Activated CD4-positive, CD25-positive, alpha-beta regulatory T cell treated with anti-CD3 and anti-CD28 coated beads, Interleukin-2, amount 50 U/mL, for 16 hours (primary cell): ENCODE measurements at regions not wholly inside any gene's neighbourhood (a gene's known extent, or its start where the extent isn't known, plus 50 kb on each side); places are given as distances from the start of the nearest gene placed in this dataset.

Experiments used
- DNase-seq: peaks from one replicate; pipeline ENCODE4 v3.0.0-alpha.2; 2020; ENCODE audit warnings: low read depth, low spot score

DNA sequence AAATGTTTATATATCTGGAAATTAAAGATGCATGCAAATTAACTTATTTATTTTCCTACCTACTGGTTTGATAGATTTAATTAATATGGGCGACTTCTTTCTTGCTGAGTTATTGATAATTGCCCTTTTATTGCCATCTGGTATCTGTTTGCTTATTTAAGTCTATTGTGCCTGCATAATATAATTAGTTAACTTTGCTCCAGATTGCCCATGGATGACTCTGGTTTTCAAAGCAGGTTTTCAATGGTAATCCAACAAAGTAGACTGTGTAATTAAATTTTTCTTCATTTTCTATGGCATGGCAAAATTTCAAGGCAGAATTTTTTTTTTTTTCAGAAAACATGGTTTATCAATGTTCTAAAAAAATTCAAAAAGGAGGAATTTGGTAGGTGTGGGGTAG is 1092.0 kb downstream of the GRIK2 start:
- DNase-seq: no peak

DNA sequence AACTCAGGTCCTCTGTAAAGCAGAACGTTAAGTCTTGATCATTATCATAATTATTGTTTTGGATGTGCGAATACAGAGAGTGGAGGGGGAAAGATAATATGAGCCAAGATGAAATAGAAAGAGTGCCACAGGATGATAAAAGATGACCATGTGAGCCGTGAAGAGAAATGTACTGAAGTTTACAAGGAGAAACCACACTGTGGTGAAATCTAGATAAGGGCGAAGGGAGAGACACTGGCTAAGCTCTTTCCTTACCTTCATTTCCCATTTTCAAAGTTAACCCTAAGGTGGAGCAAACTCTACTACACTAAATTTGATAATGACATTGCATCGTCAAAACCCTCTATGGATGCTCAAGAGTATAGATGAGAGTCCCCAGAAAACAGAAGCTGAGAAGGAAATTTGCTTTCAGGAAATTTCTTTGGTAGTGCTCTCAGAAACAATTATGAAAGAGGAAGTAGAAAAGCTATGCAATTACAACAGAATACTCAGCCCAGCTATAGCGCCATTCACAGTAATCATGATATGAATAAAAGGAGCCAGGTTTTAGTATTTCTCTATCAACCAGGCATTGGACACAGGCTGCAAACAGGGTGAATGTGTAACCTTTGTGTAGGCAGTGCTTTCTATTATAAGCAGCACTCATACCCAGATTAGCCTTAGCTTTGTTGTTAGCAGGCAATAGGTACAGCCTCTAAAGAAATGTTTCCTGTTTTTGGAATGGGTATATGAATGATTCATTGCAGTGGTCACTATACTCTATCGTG is 1080.7 kb downstream of the GRIK2 start:
- DNase-seq: no peak

DNA sequence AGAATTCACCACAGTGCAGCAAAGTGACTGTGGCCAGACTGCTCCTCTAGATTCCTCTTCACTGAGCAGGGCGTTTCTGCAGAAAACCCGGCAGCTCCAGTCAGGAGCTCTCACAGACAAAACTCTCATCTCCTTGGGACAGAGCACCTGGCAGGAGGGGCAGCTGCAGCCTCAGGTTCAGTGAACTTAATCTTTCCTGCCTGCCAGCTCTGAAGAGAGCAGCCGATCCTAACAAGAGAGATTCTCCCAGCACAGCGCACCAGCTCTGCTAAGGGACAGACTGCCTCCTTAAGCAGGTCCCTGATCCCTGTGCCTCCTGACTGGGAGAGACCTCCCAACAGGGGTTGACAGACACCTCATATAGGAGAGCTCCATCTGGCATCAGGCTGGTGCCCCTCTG is 1065.5 kb downstream of the GRIK2 start:
- DNase-seq: no peak

DNA sequence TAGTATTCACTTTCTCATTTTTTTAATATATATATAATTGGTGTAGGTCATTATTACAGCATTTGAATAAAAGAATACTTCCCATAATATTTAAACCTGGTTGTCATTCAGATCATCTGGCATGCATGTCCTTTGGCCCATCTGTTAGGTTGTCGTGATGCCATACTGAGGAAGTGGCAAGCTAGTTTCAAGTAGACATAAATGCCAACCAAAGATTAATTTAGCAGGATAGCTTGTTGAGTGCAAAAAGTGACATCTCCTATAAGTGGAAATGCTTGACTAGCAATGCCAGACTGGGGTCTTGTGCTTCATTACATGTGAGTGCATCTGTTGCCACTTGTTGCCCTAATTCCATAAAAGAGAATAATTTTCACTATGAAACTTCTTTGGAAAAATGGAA is 1044.7 kb downstream of the GRIK2 start:
- DNase-seq: no peak

DNA sequence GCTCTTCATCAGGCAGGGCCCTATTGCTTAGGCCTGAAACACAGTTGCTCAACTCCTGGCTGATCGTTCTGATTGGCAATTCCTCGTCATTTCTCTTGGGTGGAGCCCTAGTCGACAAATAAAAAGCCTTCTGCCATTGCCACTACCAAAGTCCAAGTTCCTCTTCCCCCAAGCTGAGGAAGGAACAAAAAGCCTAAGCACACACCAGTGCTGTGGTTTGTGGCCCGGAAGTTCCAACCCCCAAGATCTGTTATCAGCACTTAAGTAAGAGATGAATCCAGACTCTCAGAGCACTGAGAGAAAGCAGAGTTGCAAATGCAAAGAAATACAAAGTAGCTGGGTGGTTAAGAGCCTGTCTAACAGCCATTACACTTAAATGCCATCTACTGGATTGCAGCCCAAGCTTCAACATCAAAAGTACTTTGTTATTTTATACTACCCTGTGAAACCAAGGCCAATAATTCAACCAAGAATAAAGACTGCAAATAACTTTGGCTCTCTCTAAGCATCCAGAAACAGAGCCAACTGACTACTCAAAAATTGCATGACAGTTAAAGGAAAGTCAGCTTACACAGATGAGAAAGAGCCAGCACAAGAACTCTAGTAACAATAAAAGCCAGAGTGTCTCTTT is 1024.0 kb downstream of the GRIK2 start:
- DNase-seq: no peak

DNA sequence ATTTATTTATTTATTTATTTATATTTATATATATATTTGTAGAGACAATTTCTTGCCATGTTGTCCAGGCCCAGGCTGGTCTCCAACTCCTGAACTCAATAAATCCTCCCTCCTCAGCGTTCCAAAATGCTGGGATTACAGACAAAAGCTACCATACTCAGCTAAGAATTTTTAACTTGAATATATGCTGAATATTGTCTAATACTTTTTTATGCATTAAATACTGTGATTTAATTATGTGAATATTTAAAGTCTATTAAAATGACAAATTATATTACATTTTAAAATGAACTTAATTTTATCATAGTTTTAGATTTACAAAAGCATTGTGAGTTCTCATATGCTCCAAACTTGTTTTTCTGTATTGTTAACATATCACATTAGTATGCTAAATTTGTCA is 1022.4 kb downstream of the GRIK2 start:
- no peak for DNase-seq

DNA sequence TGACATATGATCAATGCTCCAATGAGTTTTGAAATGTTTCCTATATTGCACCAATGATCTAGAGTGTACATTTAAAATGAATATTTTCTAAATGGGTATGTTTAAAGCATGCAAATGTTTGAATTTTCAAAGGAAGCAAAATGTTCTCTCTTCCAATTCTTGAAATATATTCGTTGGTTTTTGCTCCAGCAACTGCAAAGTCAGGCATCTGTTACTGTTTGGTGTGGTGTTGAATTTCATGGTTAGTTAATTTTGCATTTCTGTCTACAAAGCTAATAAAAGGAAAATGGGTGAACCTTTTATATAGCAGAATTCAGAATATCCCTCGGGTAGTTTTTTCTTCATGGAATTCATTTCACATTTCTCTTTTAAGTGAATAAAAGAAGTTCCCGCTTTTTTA is 1018.3 kb downstream of the GRIK2 start:
- DNase-seq: no peak

DNA sequence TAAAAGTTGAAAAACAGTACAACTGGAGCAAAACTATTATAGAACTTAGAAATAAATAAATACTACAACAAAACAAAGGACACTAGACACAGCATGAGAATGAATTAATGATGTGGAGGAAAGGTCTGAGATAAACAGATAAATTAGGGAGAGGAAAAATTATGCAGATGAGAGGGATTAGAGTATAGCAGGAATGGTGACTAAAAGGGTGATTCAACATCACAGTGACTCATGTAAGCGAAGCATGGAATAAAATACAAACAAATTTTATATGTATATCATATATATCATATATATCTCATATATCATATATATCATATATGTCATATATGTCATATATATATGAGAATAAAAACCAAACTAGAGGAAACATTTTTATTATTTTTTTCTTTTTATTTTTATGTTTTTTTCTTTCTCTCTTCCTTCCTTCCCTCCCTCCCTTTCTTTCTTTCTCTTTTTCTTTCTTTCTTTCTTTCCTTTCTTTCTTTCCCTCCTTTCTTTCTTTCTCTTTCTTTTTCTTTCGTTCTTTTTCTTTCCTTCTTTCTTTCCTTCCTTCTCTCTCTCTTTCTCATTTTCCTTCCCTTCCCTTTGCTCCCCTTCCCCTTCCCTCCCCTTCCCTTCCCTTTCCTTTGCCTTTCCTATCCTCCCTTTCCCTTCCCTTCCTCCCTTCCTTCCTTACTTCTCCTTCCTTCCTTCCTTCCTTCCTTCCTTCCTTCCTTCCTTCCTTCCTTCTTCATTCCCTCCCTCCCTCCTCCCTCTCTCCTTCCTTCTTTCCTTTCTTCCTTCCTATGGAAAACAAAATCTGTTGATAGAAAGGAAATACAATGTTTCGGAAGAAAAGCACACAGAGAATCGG is 1014.6 kb downstream of the GRIK2 start:
- no peak for DNase-seq

DNA sequence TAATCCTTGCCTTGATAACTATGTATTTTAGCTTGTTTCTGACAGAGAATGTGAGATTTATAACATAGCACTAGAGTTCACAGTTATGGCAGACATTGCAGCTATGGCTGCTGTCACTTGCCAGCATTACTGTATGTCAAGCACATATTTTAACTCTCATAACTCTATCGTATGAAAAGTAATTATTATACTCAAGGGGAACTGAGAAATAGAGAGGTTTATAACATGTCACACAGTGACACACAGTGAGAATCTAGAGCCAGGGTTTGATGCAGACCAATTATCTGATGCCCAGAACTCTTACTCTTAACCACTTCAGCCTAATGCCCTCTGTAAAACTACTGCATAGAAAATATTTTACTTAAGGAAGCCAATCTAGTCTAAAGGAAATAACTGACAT is 1012.4 kb downstream of the GRIK2 start:
- no peak for DNase-seq

DNA sequence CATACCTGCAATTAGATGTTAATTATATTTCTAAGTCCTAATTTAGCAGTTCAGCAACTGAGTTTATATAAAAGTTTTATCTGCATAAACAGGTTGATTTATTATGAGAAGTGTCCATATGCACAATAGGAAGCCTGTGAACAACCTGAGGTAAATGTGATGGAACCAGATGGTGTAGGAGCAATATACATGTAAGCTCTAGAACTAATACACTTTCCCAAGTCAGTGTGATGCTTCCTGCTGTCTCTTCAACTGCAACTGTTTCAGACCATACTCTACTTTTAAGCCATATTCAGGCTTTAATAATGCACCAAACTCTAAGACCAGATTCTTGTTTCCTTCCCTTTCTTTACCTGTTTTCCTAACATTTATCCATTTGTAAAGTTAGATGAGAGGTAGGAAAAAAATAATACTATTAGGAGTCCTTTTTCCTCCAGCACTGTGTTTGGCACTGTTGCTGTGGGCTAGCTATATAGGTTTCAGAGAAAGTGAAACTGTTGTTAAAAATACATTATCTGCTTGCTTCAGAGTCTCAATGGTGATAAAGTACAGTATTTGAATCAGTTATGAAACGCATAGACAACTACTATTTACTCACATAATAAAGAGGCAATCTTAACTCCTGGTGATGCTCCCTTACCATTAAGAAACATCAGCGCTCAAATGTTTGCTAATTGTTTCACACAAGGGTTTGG is 1009.3 kb downstream of the GRIK2 start:
- no peak for DNase-seq

DNA sequence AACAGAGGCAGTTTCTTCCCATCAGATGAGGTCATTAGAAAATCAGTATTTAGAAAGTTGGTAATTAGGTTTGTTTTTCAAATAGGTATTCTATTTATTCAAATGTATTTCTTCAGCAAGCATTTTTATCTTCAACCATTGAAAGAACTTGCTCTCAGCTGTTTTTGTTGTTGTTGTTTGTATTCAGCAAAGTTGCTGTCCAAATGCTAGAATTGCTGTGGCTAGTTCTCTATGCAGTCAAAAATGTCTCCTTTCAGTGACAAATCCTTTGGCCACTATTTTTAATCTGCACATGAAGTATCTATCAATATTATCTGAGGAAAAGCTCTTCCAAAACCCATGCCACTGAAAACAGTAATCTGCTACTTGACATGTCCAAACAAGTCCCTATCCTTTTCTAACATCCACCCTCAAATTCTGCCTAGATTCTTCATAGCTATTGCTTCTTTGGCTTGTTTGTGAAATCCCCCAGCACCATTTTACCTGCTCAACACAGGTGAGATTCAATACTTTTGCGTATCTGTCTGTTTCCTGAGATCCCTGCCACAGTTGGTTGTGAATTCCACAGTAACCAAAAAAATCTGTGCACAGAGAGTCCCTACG is 1005.4 kb downstream of the GRIK2 start:
- DNase-seq: no peak

DNA sequence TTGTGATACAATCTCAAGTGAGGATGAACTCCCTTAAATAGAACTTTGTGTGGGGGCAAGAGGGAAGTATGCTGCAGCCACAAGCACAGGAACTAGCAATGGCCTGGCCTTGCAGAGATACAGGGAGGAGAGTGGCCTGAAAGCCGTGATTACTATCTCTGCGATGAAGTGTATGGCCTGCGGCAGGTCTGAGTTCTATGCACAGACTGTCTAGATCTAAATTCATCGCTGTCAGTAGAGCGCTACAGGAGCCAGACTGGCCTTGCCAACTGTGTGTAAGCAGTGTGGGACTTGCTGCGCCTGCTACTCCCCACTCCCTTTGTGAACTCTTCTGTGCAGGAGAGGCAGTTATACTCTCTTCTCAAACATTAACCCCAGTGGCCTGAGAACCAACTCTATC is 997.0 kb downstream of the GRIK2 start:
- DNase-seq: no peak

DNA sequence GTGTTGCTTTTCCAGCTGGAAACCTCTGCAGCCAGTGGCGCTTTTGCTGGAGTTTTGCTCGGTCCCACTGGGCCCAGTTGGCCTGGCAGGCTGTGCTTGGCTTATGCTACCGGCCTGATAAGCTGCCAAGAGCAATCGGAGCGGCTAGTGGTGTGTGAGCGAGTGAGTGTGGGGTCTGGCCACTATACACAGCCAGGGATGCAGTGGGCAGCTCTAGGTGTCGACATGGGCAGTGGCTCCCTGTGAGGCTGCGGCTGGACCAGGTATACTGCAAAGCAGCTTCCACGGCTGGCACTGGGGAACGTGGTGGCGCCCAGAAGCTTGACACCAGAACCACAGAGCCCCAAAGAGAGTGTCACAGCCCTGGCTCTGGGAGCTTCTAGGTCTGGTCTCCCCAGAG is 996.5 kb downstream of the GRIK2 start:
- no peak for DNase-seq

DNA sequence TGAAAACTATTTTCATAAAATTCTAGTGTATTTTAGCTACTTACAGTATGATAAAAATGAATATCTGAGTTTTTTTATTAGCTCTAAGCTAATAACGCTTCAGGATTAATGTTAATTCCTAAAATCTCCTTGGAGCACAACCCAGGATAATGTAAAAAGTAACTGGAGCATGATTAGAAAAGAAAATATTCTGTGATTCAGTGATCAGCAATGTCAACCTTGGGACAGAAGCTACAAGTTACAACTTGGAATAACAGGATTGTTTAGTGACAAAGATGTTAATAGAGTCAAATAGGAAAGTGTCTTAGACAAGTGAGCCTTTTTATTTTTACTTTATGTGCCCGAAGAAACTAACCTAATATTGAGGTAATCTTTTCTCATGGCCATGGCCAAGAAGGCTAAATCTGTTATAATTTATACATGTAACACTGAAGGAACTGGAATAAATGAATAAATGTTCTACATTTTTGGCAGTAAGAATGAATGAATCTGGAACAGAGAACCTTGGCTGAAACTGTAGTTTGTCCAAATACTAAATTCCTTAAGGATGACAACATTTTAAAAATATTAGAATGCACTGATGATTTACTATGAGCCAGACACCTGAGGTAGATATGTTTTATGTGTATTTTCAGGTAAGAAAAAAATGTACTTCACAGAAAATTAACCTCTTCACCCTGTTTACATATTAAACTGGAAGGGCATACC is 994.0 kb downstream of the GRIK2 start:
- no peak for DNase-seq

DNA sequence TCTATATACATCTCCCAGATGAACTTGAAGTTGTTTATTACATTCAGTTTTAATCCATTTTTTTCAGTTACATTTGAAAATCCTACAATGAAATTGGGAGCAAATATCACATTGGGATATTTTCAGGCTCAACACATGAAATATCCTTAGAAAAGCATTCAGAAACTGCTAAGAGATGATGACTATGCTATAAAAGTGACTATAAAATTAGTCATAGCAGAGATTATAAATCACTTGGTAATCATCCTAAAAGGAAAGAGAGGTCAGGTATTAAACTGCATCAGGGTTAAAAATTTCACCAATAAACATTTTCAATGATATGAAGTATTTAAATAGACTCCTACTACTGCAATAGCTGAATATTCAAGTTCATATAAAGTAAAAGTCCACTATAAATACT is 987.7 kb downstream of the GRIK2 start:
- DNase-seq: no peak

DNA sequence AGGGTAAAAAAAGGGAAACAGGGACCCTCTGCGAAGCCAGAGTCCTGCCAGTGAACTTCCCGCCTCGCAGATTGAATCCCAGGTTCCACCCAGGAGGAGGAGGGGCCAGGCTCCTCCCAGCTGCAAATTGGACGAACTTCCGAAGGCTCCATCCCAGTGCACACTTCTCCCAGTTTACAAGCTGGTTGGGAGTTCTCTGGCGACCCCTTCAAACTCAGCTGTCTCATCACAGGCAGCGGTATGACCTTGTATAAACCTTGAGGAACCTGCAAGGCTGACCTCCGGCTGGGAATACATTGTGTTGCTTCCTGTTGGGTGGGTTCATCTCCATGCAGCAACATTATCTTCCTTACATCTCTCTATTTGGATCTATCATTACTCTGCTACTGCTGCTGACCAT is 962.7 kb downstream of the GRIK2 start:
- DNase-seq: no peak

DNA sequence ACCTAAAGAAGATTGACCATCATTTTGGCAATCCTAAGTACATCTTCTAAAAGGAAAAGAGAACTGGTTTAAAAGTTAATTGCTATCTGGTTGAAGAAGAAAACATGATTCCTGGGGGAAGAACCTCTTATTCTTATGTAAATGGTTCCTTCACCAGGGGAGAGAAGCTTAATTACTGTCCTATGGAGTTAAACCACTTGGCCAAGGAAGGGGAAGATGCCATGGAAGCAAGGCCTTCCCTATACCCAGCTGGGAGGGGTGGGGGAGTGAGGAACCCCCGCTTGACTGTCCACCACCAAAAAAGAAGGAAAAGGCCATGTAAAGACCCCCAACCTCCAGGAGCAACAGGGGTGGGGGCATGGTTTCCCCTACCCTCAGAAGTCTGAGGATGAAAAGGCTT is 962.1 kb downstream of the GRIK2 start:
- no peak for DNase-seq

DNA sequence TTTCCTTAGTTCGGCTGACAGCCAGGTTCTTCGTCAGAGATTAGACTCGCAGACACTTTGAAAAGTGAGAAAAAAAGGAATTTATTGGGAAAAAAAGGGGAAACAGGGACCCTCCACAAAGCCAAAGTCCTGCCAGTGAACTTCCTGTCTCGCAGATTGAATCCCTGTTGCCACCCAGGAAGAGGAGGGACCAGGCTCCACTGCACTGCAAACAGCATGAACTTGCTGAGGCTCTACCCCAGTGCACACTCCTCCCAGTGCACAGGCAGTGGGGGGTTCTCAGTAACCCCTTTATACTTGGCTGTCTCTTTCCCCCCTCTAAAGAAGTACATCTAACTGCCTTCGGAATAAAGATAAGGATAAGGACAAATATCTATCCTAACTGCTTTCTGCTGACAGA is 959.0 kb downstream of the GRIK2 start:
- DNase-seq: no peak

DNA sequence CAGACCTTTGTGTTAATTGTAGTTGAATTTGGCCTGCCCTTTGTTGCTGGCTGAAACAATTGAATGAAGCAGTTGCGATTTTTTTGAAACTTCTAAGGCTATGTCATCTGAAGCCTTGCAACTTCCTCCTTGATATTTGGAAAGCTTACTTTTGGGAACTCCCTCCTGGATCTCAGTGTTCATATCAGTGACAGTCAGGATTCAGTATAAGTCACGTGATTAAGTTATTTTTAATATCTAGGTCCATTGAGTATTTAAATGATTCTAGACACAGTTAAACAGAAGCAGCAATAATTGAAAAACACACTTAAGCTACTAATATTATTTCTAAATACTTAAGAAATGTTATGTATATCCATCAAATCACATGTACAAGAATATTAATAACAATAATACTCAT is 951.3 kb downstream of the GRIK2 start:
- no peak for DNase-seq

DNA sequence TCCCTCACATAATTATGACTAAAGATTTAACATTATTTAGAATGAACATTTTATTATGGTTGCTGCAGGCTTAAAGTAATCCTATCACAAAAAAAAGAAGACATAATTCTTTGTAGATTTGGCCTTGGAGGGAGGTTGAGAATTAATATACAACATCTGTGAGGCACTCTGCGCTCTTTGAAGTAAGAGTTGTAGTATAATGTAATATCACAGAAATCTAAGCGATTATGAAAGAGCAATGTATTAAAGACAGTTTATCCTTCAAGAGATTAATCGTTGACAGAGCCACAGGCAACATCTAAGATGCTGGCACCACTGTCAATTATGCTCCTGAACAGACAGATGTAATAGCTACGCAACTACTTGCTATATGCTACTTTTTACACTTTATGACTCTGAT is 946.8 kb downstream of the GRIK2 start:
- DNase-seq: no peak

DNA sequence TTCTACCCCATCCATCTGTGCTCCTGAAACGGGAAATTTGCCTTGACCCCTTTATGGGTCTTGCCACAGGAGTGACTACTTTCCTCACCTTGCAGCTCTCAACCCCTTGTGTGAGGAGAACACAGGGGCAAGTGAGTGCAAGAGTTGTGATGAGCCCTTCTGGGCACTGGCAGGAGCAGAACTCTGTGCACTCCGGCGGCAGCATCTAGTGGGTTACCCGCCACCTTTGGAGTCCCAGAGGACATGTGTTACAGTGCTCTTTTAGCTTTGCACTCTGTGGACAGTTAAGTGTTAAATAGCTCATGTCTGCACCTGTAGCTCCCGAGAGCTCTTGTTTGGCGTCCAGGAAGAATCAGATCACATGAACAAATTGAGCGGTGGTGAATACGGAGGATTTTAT is 940.2 kb downstream of the GRIK2 start:
- DNase-seq: no peak
